MM.1S (cell line): ENCODE measurements at regions not wholly inside any gene's neighbourhood (a gene's known extent, or its start where the extent isn't known, plus 50 kb on each side); places are given as distances from the start of the nearest gene placed in this dataset.

ENCODE experiments used
- DNase-seq: peaks from one replicate; pipeline ENCODE4 v3.0.0-alpha.2; 2015
- H2AFZ ChIP-seq: fragments of 300-600 bp; sonication (generic); 2 replicates; pipeline ENCODE4 v1.6.0; 2016; ENCODE audit warnings: antibody characterized with exemption, low read length
- H3F3A ChIP-seq: fragments of 300-600 bp; sonication (generic); 2 replicates; pipeline ENCODE4 v1.6.1; 2016; ENCODE audit warnings: mild to moderate bottlenecking, antibody characterized with exemption, low read length, moderate library complexity, mixed read lengths; ENCODE audit not compliant: insufficient read depth
- H3K27ac ChIP-seq: fragments of 300-600 bp; sonication (generic); 2 replicates; pipeline ENCODE4 v1.5.1; 2016; ENCODE audit warnings: mild to moderate bottlenecking, low read length
- H3K27me3 ChIP-seq: fragments of 300-600 bp; sonication (generic); replicated peaks from 2 replicates; pipeline ENCODE4 v1.6.0; 2016; ENCODE audit warnings: low read length; ENCODE audit not compliant: insufficient read depth
- H3K36me3 ChIP-seq: fragments of 300-600 bp; sonication (generic); replicated peaks from 2 replicates; pipeline ENCODE4 v1.6.1; 2016; ENCODE audit warnings: mild to moderate bottlenecking, low read length, mixed read lengths; ENCODE audit not compliant: insufficient read depth
- H3K4me1 ChIP-seq: fragments of 300-600 bp; sonication (generic); 2 replicates; pipeline ENCODE4 v1.6.1; 2016; ENCODE audit warnings: low read length, mixed read lengths
- H3K4me2 ChIP-seq: fragments of 300-600 bp; sonication (generic); 2 replicates; pipeline ENCODE4 v1.6.0; 2016; ENCODE audit warnings: low read depth, low read length
- H3K4me3 ChIP-seq: fragments of 300-600 bp; sonication (generic); 2 replicates; pipeline ENCODE4 v1.5.1; 2016; ENCODE audit warnings: low read length, mixed read lengths
- H3K79me2 ChIP-seq: fragments of 300-600 bp; sonication (generic); 2 replicates; pipeline ENCODE4 v1.6.1; 2016; ENCODE audit warnings: mixed run types, low read length, mixed read lengths
- H3K9ac ChIP-seq: fragments of 300-600 bp; sonication (generic); 2 replicates; pipeline ENCODE4 v1.6.1; 2016; ENCODE audit warnings: low read length, mixed read lengths
- H3K9me2 ChIP-seq: fragments of 300-600 bp; sonication (generic); replicated peaks from 2 replicates; pipeline ENCODE4 v1.6.1; 2016; ENCODE audit warnings: mild to moderate bottlenecking, low read length, mixed read lengths; ENCODE audit not compliant: insufficient read depth
- H3K9me3 ChIP-seq: fragments of 300-600 bp; sonication (generic); replicated peaks from 2 replicates; pipeline ENCODE4 v1.6.1; 2016; ENCODE audit warnings: mild to moderate bottlenecking, low read length, mixed read lengths; ENCODE audit not compliant: insufficient read depth
- H4K20me1 ChIP-seq: fragments of 300-600 bp; sonication (generic); 2 replicates; pipeline ENCODE4 v1.6.1; 2016; ENCODE audit warnings: mild to moderate bottlenecking, low read length, moderate library complexity, mixed read lengths; ENCODE audit not compliant: insufficient read depth
- EZH2 ChIP-seq: fragments of 300-600 bp; sonication (generic); optimal IDR thresholded peaks from 2 replicates; pipeline ENCODE3; 2017; ENCODE audit warnings: low read depth, mild to moderate bottlenecking, antibody characterized with exemption, low read length, mixed read lengths
- EZH2phosphoT487 ChIP-seq: fragments of 300-600 bp; sonication (generic); IDR thresholded peaks from 2 replicates; pipeline ENCODE4 v1.6.1; 2018; ENCODE audit warnings: antibody characterized with exemption, low read length
- TF ChIP-seq, protein P1 (sequence below): fragments of 300-600 bp; sonication (generic); IDR thresholded peaks from 2 replicates; pipeline ENCODE4 v1.5.1; 2016; ENCODE audit warnings: antibody characterized with exemption, low read length, mixed read lengths

DNA sequence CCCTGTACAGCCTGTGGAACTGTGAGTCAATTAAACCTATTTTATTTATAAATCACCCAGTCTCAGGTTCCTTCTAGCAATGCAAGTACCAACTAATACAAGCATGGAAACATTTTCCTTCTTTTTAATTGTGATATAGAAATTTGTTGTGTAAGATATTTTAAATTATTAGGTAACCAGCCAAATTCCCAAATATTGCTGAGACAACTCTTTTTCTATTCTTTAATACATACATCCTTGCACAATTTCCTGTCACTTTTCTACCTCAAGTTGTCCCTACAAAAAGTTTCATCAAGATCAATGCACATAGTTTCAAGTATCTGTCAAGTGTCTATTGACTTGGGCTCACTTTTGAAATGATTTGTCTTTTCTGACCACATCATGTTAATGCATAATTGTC lies 488.6 kb downstream of the ACTL7B start:
- no peaks in the 10 kb centered on the region for H4K20me1 ChIP-seq
- no peak overlapping the region for H3K4me2 ChIP-seq
- no peak for DNase-seq
- H3K9me2 ChIP-seq, result no peaks in the 10 kb centered on the region
- no peak overlapping the region for H3K4me3 ChIP-seq
- H3K36me3 ChIP-seq, result no peaks in the 10 kb centered on the region
- no peaks in the 10 kb centered on the region for H3K79me2 ChIP-seq
- H3K9me3 ChIP-seq, result no peaks in the 10 kb centered on the region
- H3K27me3 ChIP-seq, result no peaks in the 10 kb centered on the region
- H2AFZ ChIP-seq, result no peak overlapping the region
- TF ChIP-seq, protein P1, sequence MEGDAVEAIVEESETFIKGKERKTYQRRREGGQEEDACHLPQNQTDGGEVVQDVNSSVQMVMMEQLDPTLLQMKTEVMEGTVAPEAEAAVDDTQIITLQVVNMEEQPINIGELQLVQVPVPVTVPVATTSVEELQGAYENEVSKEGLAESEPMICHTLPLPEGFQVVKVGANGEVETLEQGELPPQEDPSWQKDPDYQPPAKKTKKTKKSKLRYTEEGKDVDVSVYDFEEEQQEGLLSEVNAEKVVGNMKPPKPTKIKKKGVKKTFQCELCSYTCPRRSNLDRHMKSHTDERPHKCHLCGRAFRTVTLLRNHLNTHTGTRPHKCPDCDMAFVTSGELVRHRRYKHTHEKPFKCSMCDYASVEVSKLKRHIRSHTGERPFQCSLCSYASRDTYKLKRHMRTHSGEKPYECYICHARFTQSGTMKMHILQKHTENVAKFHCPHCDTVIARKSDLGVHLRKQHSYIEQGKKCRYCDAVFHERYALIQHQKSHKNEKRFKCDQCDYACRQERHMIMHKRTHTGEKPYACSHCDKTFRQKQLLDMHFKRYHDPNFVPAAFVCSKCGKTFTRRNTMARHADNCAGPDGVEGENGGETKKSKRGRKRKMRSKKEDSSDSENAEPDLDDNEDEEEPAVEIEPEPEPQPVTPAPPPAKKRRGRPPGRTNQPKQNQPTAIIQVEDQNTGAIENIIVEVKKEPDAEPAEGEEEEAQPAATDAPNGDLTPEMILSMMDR, result no peak
- TF ChIP-seq EZH2 (no peak), EZH2phosphoT487 (no peak)
- H3F3A ChIP-seq, result no peaks in the 10 kb centered on the region
- H3K4me1 ChIP-seq, result no peaks in the 10 kb centered on the region
- no peak overlapping the region for H3K9ac ChIP-seq
- H3K27ac ChIP-seq, result no peak overlapping the region

DNA sequence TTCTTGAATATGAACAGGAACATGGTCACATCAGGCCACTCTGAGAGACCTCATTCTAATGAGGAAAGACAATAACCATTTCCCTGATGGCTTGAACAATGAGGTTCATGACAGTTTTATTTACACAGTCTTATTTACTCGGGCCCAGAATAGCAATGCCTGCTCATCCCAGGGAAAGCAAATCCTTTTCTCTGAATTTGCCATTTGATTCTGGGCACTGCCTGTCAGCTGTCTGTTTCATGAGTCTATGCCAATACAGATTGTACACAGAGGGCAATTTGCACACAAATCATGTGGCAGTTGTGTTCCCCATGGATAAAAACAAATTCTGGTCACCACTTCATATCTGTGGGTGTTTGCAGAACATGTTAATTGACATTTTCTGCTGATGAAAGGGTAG lies 492.5 kb downstream of the ACTL7B start:
- H2AFZ ChIP-seq, result no peak overlapping the region
- H3K79me2 ChIP-seq, result no peaks in the 10 kb centered on the region
- TF ChIP-seq, protein P1, result no peak
- TF ChIP-seq EZH2 (no peak), EZH2phosphoT487 (no peak)
- no peaks in the 10 kb centered on the region for H3F3A ChIP-seq
- H3K4me2 ChIP-seq, result no peak overlapping the region
- no peaks in the 10 kb centered on the region for H3K4me1 ChIP-seq
- H3K9ac ChIP-seq, result no peak overlapping the region
- no peak overlapping the region for H3K27ac ChIP-seq
- no peaks in the 10 kb centered on the region for H3K9me3 ChIP-seq
- H3K9me2 ChIP-seq, result no peaks in the 10 kb centered on the region
- H3K36me3 ChIP-seq, result no peaks in the 10 kb centered on the region
- no peak overlapping the region for H3K4me3 ChIP-seq
- no peak for DNase-seq
- H3K27me3 ChIP-seq, result no peaks in the 10 kb centered on the region
- no peaks in the 10 kb centered on the region for H4K20me1 ChIP-seq

DNA sequence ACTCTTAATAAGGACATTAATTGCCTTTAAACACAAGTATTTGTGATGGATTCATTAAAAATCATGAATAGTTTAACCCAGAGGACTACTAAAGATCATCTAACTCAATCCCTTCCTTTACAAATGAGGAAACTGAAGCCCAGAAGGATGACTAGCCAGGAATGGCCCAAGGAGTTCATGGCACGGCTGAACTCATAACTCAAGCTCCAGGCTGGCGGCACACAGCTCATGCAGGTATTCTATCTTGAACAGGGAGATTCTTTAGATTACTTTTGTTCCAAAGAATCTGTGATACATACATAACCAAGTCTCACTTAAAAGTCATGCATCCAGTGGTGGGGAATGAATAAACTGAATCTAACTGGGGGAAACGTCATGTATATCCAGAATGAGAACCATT lies 495.5 kb downstream of the ACTL7B start:
- Histone ChIP-seq H3K4me1 (no peaks in the 10 kb centered on the region), H4K20me1 (no peaks in the 10 kb centered on the region), H3K27ac (no peak overlapping the region), H3K4me2 (no peak overlapping the region), H3K9ac (no peak overlapping the region), H3K9me2 (no peaks in the 10 kb centered on the region), H3K36me3 (no peaks in the 10 kb centered on the region), H2AFZ (no peak overlapping the region), H3F3A (no peaks in the 10 kb centered on the region), H3K27me3 (no peaks in the 10 kb centered on the region), H3K4me3 (no peak overlapping the region), H3K79me2 (no peaks in the 10 kb centered on the region), H3K9me3 (no peaks in the 10 kb centered on the region)
- TF ChIP-seq EZH2phosphoT487 (no peak), EZH2 (no peak)
- TF ChIP-seq, protein P1, result no peak
- no peak for DNase-seq
